Thymus (tissue), 11 donors: ENCODE measurements at regions not wholly inside any gene's neighbourhood (a gene's known extent, or its start where the extent isn't known, plus 50 kb on each side); places are given as distances from the start of the nearest gene placed in this dataset.
A peak's percentile ranks its signal among the peaks of the same experiment; 100 is the strongest.

Experiments used
- DNase-seq, 9 donors: peaks; one replicate each; pipeline ENCODE4 v3.0.0-alpha.2; 2013; ENCODE audit warnings: low spot score in 9 of 9, low read depth in 6 of 9, missing footprints in 1 of 9
- H3K27ac ChIP-seq, 2 donors: one replicate each; pipeline ENCODE4 v1.5.1; 2013; ENCODE audit warnings: control low read depth in 1 of 2, low read depth in 1 of 2, low read length in 1 of 2, mild to moderate bottlenecking in 1 of 2, moderate library complexity in 1 of 2
- H3K27me3 ChIP-seq, 2 donors: one replicate each; pipeline ENCODE4 v1.5.1; 2013; ENCODE audit warnings: low read length in 1 of 2; ENCODE audit not compliant: control insufficient read depth in 2 of 2, insufficient read depth in 1 of 2
- H3K36me3 ChIP-seq, 2 donors: one replicate each; pipeline ENCODE4 v1.5.1; 2013; ENCODE audit warnings: low read length in 1 of 2, mild to moderate bottlenecking in 1 of 2, moderate library complexity in 1 of 2; ENCODE audit not compliant: control insufficient read depth in 2 of 2, insufficient read depth in 2 of 2
- H3K4me1 ChIP-seq, 2 donors: one replicate each; pipeline ENCODE4 v1.5.1; 2013; ENCODE audit warnings: low read length in 2 of 2; ENCODE audit not compliant: control insufficient read depth in 2 of 2, insufficient read depth in 2 of 2
- H3K4me3 ChIP-seq, 2 donors: one replicate each; pipeline ENCODE4 v1.5.1; 2013; ENCODE audit warnings: low read length in 2 of 2, control low read depth in 1 of 2, mild to moderate bottlenecking in 1 of 2
- H3K9me3 ChIP-seq, 2 donors: one replicate each; pipeline ENCODE4 v1.5.1; 2013; ENCODE audit warnings: low read length in 1 of 2, mild to moderate bottlenecking in 1 of 2; ENCODE audit not compliant: control insufficient read depth in 2 of 2, insufficient read depth in 1 of 2
- WGBS: extraction: QIAGEN DNeasy Blood & Tissue Kit; methylation state at CpG from one replicate; pipeline ENCODE4 v1.1.7; 2013; 5-methylcytosine and 5-hydroxymethylcytosine counted together
- donor health status: healthy.

DNA sequence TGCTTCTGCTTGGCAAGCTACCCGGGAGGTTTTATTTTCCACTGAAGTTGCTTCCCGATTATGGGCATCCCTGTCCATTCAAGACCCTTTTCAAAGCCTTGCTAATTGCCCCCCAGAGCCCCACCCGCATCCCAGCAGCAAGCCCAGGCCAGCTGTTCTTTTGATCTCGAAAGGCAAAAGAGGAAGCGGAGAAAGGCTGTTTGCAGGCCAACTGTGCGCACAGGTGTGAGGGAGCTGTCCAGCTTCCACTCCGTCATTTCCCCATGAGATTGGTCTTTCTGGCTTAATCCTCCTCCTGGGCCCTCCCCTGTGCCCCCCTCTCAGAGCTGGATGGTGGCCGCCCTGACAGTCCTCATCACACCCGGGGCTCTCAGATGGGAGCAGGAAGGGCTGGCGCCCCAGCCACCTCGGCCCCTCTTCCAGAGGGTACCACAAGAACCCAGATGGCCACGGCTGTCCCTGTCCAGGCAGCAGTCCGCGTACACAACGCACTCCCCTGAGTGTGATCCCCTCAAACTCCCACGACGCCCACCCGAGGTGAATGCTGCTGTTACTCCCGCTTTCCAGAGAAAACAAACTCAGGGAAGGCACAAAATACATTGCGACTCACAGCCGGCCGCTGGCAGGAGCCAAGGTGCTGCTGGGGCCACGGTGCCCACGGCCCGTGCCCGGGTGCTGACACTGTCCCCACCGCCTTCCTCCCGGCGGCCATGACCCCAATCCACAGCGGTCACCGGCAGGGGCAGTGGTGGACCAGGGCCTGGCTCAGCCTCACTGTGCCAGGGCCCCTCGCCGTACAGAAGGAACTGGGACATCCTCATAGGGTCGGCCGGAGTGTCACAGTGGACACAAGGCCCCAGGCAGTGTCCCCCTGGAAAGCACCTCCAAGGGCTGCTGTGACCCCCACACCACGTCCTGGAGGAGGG is 121.9 kb downstream of the CRYAA start:
- WGBS = 66% methylated on average over 36 of the region's 36 CpGs
- Histone ChIP-seq H3K27ac (no peak overlapping the region), H3K4me3 (no peak overlapping the region), H3K36me3 (no peaks in the 10 kb centered on the region), H3K4me1 (peaks cover 5 to 36% of the 10 kb centered on the region in 2 donors), H3K27me3 (peaks cover 0 to 9% of the 10 kb centered on the region in 2 donors), H3K9me3 (peaks cover 0 to 18% of the 10 kb centered on the region in 2 donors)
- DNase-seq = peak in 3 of 9 donors; percentile 24 to 62 (median 36)

DNA sequence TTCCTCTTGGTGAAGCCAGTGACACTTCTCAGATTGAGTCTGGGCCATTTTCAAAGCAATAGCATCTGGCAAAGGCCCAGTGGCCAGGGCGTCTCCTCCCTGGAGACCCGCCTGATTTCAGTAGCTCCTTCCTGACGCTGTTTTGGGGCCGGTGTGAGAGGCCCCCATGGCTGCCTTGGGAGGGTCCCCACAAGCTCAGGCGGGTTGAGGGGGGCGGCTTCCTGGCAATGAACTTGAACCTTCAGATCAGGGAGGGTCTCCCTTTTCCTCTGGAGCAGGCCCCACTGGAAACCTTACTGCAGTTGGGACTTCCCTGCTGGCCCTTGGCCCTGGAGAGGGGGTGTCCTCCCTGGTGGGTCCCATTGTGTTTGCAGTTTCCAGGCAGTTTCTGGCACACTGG is 121.2 kb downstream of the CRYAA start:
- no peak for DNase-seq
- Histone ChIP-seq H3K4me1 (peaks cover 5 to 36% of the 10 kb centered on the region in 2 donors), H3K36me3 (no peaks in the 10 kb centered on the region), H3K27ac (no peak overlapping the region), H3K27me3 (peaks cover 0 to 6% of the 10 kb centered on the region in 2 donors), H3K4me3 (no peak overlapping the region), H3K9me3 (peaks cover 0 to 14% of the 10 kb centered on the region in 2 donors)
- 84% methylated on average over 6 of the region's 6 CpGs for WGBS

DNA sequence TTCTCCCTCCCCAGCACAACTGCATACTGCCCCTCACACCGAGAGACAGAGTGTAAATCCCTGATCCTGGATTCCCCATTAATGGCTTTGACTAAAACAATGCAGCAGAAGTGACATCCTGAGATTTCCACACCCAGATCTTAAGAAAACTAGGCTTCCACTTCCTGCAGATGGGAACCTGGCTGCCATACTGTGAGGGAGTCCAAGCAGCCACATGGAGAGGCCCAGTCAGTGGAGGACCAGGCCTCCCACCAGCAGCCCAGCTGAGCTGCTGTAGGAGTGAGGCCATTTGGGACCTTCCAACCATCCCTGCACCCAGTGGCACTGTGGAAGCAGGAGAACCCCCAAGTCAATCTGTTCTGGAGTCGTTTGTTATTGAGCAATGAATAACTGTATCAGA is 120.6 kb downstream of the CRYAA start:
- peaks cover 5 to 36% of the 10 kb centered on the region in 2 donors for H3K4me1 ChIP-seq
- no peaks in the 10 kb centered on the region for H3K36me3 ChIP-seq
- peaks cover 0 to 6% of the 10 kb centered on the region in 2 donors for H3K27me3 ChIP-seq
- 96% methylated on average over 2 of the region's 2 CpGs for WGBS
- no peak overlapping the region for H3K4me3 ChIP-seq
- H3K27ac ChIP-seq = no peak overlapping the region
- DNase-seq = no peak
- H3K9me3 ChIP-seq = peaks cover 0 to 14% of the 10 kb centered on the region in 2 donors

DNA sequence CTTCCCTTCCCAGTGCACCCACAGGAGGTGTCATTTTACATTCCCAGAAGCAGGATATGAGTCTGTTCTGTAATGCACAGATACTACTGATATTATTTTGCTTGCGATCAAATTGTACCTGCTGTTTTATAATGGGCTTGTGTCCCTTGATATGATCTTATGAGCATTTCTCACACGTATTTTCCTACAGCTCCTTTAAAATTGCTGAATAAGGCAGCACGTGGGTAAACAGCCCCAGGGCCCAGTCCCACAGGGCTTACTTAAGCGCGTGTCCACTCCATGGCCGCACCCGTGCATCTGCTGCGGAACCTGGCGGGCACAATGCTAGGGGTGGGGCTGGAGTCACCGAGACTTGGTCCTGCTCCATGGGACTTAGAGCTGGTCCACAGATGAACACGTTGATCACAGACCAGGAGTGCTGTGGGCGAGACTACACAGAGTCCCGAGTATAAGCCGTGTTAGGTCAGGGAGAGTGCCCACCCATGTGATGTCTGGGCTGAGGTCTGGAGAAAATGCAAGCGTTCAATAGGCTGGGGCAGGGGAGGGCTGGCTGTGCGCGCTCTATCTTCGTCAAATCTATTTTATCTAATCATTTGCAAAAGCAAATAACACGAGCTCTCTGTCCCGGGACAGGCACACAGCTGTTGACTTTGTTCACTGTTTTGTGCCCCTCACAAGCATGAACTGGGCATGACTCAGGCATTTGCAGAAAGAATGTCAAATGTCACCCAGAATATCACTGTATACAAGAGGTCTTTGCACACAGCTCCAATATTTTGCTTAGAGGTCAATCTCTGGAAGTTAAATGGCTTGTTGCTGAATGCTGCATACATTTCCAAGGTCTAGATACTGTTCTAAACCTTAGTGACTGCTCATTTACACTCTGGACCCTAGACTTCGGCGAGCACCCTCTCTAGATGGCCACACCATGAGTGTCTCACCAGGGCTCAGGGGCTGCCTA is 119.3 kb downstream of the CRYAA start:
- H3K27me3 ChIP-seq = no peaks in the 10 kb centered on the region
- no peak overlapping the region for H3K4me3 ChIP-seq
- no peaks in the 10 kb centered on the region for H3K36me3 ChIP-seq
- 92% methylated on average over 22 of the region's 22 CpGs for WGBS
- H3K27ac ChIP-seq = no peak overlapping the region
- peaks cover 0 to 14% of the 10 kb centered on the region in 2 donors for H3K9me3 ChIP-seq
- peaks cover 5 to 36% of the 10 kb centered on the region in 2 donors for H3K4me1 ChIP-seq
- no peak for DNase-seq

DNA sequence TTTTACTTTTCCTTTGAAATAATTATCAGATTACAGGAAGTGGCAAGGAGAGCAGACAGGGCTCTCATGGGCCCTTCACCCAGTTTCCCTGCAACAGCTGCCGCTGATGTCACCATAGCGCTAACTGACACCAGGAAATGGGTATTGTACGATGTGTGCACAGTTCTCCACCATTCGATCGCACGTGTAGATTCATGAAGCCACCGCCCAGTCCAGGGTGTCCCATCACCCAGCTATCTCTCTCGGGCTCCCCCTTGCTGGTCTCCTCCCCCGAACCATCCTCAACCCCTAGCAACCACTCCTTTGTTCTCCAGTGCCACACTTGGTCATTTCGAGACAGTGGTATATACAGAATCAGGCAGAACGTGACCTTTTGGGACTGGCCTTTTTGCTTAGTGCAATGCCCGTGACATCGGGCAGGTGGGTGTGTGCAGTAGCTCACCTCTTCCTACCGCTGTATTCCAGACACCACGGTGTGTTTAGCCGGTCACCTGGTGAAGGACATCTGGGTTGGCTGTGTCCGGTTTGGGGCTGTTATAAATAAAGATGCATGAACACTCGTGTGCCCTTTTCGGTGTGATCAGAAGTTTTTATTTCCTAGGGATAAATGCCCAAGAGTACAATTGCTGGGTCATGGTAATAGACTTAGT is 118.4 kb downstream of the CRYAA start:
- 80% methylated on average over 19 of the region's 19 CpGs for WGBS
- peak overlapping the region in 1 of 2 donors; percentile 77 for H3K27ac ChIP-seq
- peak; percentile 30 to 87 (median 59) for DNase-seq

DNA sequence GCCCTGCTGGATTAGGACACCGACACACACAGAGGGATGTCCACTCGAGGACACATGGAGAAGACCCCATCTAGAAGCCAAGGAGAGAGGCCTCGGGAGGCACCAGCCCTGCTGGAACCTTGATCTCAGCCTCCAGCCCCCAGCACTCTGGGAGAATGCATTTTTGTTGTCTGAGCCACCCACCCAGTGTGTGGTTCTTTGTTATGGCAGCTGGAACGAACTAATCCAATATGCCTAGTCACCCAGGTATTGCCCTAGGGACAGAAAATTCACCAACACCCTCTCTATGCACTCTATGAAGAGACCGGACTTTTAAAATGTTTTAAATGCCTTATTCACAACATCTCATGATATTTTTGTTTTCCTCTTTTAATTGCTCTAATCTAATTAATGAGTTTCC is 117.4 kb downstream of the CRYAA start:
- H3K4me1 ChIP-seq = peaks cover 5 to 38% of the 10 kb centered on the region in 2 donors
- peaks cover 0 to 14% of the 10 kb centered on the region in 2 donors for H3K9me3 ChIP-seq
- DNase-seq = no peak
- no peaks in the 10 kb centered on the region for H3K27me3 ChIP-seq
- H3K27ac ChIP-seq = no peak overlapping the region
- H3K4me3 ChIP-seq = no peak overlapping the region
- no peaks in the 10 kb centered on the region for H3K36me3 ChIP-seq
- 84% methylated on average over 5 of the region's 5 CpGs for WGBS

More for the DNA sequence above, 118.4 kb downstream of the CRYAA start:
- no peak overlapping the region for H3K4me3 ChIP-seq
- H3K4me1 ChIP-seq = peaks cover 5 to 36% of the 10 kb centered on the region in 2 donors
- H3K9me3 ChIP-seq = peaks cover 0 to 14% of the 10 kb centered on the region in 2 donors
- H3K27me3 ChIP-seq = no peaks in the 10 kb centered on the region
- H3K36me3 ChIP-seq = no peaks in the 10 kb centered on the region

DNA sequence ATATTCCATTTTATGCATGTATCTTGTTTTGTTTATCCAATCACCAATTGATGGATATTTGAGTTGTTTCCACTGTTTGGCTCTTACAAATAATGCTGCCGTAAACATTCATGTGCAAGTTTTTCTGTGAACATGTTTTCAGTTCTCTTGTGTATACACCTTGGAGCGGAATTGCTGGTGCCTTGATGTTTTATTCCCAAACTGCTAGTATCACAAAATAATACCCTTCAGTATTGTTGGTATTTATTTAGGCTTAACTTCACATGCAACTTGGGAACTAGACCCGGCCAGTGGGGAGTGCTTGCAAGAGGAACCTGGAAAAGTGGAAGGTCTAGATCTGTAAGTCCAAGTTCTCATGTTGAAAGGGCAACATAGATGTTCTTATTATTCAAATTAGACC is 115.9 kb downstream of the CRYAA start:
- Histone ChIP-seq H3K36me3 (no peaks in the 10 kb centered on the region), H3K4me3 (no peak overlapping the region), H3K27me3 (no peaks in the 10 kb centered on the region), H3K9me3 (peaks cover 0 to 11% of the 10 kb centered on the region in 2 donors), H3K27ac (no peak overlapping the region), H3K4me1 (peaks cover 0 to 30% of the 10 kb centered on the region in 2 donors)
- 99% methylated on average over 3 of the region's 3 CpGs for WGBS
- DNase-seq = no peak

DNA sequence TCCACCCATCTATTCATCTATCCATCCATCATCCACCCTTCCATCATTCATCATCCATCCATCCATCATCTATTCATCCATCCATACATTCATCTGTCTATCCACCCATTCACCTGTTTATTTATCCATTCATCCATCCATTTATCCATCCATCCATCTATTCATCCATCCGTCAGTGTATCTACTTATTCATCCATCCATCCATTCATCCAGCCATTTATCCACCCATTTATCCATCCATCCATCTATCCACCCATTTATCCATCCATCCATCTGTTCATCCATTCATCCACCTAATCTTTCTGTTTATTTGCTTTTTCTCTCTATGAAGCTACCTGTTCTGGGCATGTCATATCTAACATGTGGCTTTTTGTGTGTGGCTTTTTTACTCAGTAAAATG is 115.4 kb downstream of the CRYAA start:
- WGBS = 98% methylated on average over 1 of the region's 1 CpG
- peaks cover 0 to 3% of the 10 kb centered on the region in 2 donors for H3K27me3 ChIP-seq

More for the DNA sequence above, 115.4 kb downstream of the CRYAA start:
- Histone ChIP-seq H3K4me3 (no peak overlapping the region), H3K27ac (no peak overlapping the region), H3K9me3 (peaks cover 0 to 7% of the 10 kb centered on the region in 2 donors), H3K4me1 (peaks cover 0 to 30% of the 10 kb centered on the region in 2 donors), H3K36me3 (no peaks in the 10 kb centered on the region)
- DNase-seq = no peak
